ENCODE measurements at regions not wholly inside any gene's neighbourhood (a gene's known extent, or its start where the extent isn't known, plus 50 kb on each side); places are given as distances from the start of the nearest gene placed in this dataset.

DNA sequence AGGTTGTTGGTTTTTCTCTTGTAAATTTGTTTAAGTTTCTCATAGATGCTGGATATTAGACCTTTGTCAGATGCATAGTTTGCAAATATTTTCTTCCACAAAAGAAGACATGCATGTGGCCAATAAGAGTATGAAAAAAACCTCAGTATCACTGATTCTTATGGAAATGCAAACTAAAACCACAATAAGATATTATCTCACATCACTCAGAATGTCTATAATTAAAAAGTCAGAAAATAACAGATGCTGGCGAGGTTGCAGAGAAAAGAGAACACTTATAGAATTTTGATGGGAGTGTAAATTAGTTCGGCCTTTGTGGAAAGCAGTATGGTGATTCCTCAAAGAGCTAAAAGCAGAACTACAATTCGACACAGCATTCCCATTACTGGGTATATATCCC is 1355.6 kb downstream of the FAM133A start:
- no peaks in the 10 kb centered on the region for H3K36me3 Mint-ChIP-seq
- ChIA-PET CTCF (no interaction called here), POLR2A (no interaction called here)
- H3K27me3 Mint-ChIP-seq: no peaks in the 10 kb centered on the region
- no peaks in the 10 kb centered on the region for H3K36me3 ChIP-seq (ENCODE audit: control insufficient read depth in 2 of 2, extremely low read depth in 1 of 2, insufficient read depth in 1 of 2, low read length in 1 of 2)
- no peak overlapping the region for H3K27ac ChIP-seq (ENCODE audit: low read length)
- no peaks in the 10 kb centered on the region for H3K4me1 Mint-ChIP-seq
- peaks cover 0 to 4% (median 0%) of the 10 kb centered on the region in 3 donors for H3K9me3 Mint-ChIP-seq
- ATAC-seq (replicated peaks in 1 of 4): no peak
- H3K27me3 ChIP-seq (replicated peaks in 1 of 2; ENCODE audit: control insufficient read depth in 2 of 2, extremely low read depth in 1 of 2, insufficient read depth in 2 of 2, low read length in 1 of 2): no peaks in the 10 kb centered on the region
- no peaks in the 10 kb centered on the region for H3K9me3 ChIP-seq
- DNase-seq: no peak
- no peaks in the 10 kb centered on the region for H3K4me1 ChIP-seq (ENCODE audit: control insufficient read depth in 1 of 2, extremely low read depth in 1 of 2, insufficient read depth in 2 of 2, low read length in 2 of 2)
- no peak overlapping the region for H3K27ac Mint-ChIP-seq
- no peak overlapping the region for H3K4me3 ChIP-seq (ENCODE audit: control insufficient read depth in 1 of 2, extremely low read depth in 1 of 2, low read length in 1 of 2)
- no peak overlapping the region for H3K4me3 Mint-ChIP-seq
- WGBS (ENCODE audit: insufficient coverage): no CpG with 5 or more reads among the region's 3 CpGs

DNA sequence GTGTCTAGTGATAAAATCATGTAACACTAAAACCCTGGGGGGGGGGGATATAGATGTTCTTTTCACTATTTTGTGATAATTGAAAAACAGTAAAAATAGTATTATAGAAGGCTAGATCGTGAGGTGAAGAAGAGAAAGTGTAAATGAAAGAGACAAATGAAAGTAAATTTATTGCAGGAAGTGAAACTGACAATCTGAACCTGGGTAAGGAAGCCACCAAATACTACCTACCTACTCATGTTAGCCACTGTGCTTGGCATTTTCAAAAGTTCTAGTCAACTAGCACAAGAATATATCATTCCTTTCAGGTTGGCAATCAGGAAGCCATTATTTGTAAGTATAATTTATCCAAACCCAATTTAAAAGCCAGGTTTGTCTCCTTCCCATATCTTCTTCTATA is 1366.1 kb downstream of the FAM133A start:
- Histone ChIP-seq H3K36me3 (ENCODE audit: control insufficient read depth in 2 of 2, extremely low read depth in 1 of 2, insufficient read depth in 1 of 2, low read length in 1 of 2) (no peaks in the 10 kb centered on the region), H3K27me3 (replicated peaks in 1 of 2; ENCODE audit: control insufficient read depth in 2 of 2, extremely low read depth in 1 of 2, insufficient read depth in 2 of 2, low read length in 1 of 2) (no peaks in the 10 kb centered on the region), H3K4me3 (ENCODE audit: control insufficient read depth in 1 of 2, extremely low read depth in 1 of 2, low read length in 1 of 2) (no peak overlapping the region), H3K27ac (ENCODE audit: low read length) (no peak overlapping the region), H3K4me1 (ENCODE audit: control insufficient read depth in 1 of 2, extremely low read depth in 1 of 2, insufficient read depth in 2 of 2, low read length in 2 of 2) (no peaks in the 10 kb centered on the region), H3K9me3 (no peaks in the 10 kb centered on the region)
- Mint-ChIP-seq H3K4me3 (no peak overlapping the region), H3K4me1 (no peaks in the 10 kb centered on the region), H3K27ac (no peak overlapping the region), H3K9me3 (peaks cover 0 to 5% (median 0%) of the 10 kb centered on the region in 3 donors), H3K27me3 (peaks cover 0 to 5% of the 10 kb centered on the region in 2 donors), H3K36me3 (no peaks in the 10 kb centered on the region)
- DNase-seq (no peak), ATAC-seq (replicated peaks in 1 of 4) (no peak)
- ChIA-PET CTCF (no interaction called here), POLR2A (no interaction called here)
- WGBS (ENCODE audit: insufficient coverage): no CpG with 5 or more reads among the region's 1 CpG

DNA sequence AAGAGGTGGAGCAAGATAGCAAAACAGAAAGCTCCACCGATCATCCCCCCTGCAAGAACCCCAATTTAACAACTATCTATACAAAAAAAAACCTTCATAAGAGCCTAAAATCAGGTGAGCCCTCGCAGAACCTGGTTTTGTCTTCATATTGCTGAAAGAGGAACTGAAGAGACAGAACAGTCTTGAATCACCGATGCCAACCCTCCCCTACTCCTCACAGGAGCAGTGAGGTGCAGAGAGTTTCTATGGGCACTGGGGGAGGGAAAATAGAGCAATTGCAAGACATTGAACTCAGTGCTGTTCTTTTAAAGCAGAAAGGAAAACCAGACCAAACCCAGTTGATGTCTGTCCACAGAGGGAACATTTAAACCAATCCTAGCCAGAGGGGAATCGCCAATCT is 1370.3 kb downstream of the FAM133A start:
- no peaks in the 10 kb centered on the region for H3K36me3 Mint-ChIP-seq
- H3K36me3 ChIP-seq (ENCODE audit: control insufficient read depth in 2 of 2, extremely low read depth in 1 of 2, insufficient read depth in 1 of 2, low read length in 1 of 2): no peaks in the 10 kb centered on the region
- no peak overlapping the region for H3K4me3 ChIP-seq (ENCODE audit: control insufficient read depth in 1 of 2, extremely low read depth in 1 of 2, low read length in 1 of 2)
- WGBS (ENCODE audit: insufficient coverage): no CpG with 5 or more reads among the region's 4 CpGs
- H3K9me3 ChIP-seq: no peaks in the 10 kb centered on the region
- H3K27ac Mint-ChIP-seq: no peak overlapping the region
- ChIA-PET CTCF (no interaction called here), POLR2A (no interaction called here)
- H3K4me1 ChIP-seq (ENCODE audit: control insufficient read depth in 1 of 2, extremely low read depth in 1 of 2, insufficient read depth in 2 of 2, low read length in 2 of 2): no peaks in the 10 kb centered on the region
- H3K27me3 ChIP-seq (replicated peaks in 1 of 2; ENCODE audit: control insufficient read depth in 2 of 2, extremely low read depth in 1 of 2, insufficient read depth in 2 of 2, low read length in 1 of 2): no peaks in the 10 kb centered on the region
- DNase-seq: no peak
- no peak overlapping the region for H3K27ac ChIP-seq (ENCODE audit: low read length)
- H3K9me3 Mint-ChIP-seq: peaks cover 0 to 3% (median 0%) of the 10 kb centered on the region in 3 donors
- ATAC-seq (replicated peaks in 1 of 4): no peak
- H3K27me3 Mint-ChIP-seq: peaks cover 0 to 8% of the 10 kb centered on the region in 2 donors
- H3K4me1 Mint-ChIP-seq: no peaks in the 10 kb centered on the region
- H3K4me3 Mint-ChIP-seq: no peak overlapping the region

- H3K27me3 Mint-ChIP-seq: no peaks in the 10 kb centered on the region
- no peaks in the 10 kb centered on the region for H3K27me3 ChIP-seq (replicated peaks in 1 of 2; ENCODE audit: control insufficient read depth in 2 of 2, extremely low read depth in 1 of 2, insufficient read depth in 2 of 2, low read length in 1 of 2)
- H3K36me3 ChIP-seq (ENCODE audit: control insufficient read depth in 2 of 2, extremely low read depth in 1 of 2, insufficient read depth in 1 of 2, low read length in 1 of 2): no peaks in the 10 kb centered on the region
- H3K4me1 Mint-ChIP-seq: no peaks in the 10 kb centered on the region
- peaks cover 0 to 3% (median 0%) of the 10 kb centered on the region in 3 donors for H3K9me3 Mint-ChIP-seq
- WGBS (ENCODE audit: insufficient coverage): no CpG with 5 or more reads among the region's 2 CpGs
- POLR2A ChIA-PET: no interaction called here
- H3K4me1 ChIP-seq (ENCODE audit: control insufficient read depth in 1 of 2, extremely low read depth in 1 of 2, insufficient read depth in 2 of 2, low read length in 2 of 2): no peaks in the 10 kb centered on the region
- CTCF ChIA-PET: no interaction called here
- no peak for ATAC-seq (replicated peaks in 1 of 4)
- no peak overlapping the region for H3K4me3 Mint-ChIP-seq
- DNase-seq: no peak
- H3K27ac Mint-ChIP-seq: no peak overlapping the region
- no peaks in the 10 kb centered on the region for H3K9me3 ChIP-seq
- no peak overlapping the region for H3K27ac ChIP-seq (ENCODE audit: low read length)
- no peaks in the 10 kb centered on the region for H3K36me3 Mint-ChIP-seq
- H3K4me3 ChIP-seq (ENCODE audit: control insufficient read depth in 1 of 2, extremely low read depth in 1 of 2, low read length in 1 of 2): no peak overlapping the region
These were observed 1382.0 kb downstream of the FAM133A start for GRCh38 chrX:95055991-95056390.

DNA sequence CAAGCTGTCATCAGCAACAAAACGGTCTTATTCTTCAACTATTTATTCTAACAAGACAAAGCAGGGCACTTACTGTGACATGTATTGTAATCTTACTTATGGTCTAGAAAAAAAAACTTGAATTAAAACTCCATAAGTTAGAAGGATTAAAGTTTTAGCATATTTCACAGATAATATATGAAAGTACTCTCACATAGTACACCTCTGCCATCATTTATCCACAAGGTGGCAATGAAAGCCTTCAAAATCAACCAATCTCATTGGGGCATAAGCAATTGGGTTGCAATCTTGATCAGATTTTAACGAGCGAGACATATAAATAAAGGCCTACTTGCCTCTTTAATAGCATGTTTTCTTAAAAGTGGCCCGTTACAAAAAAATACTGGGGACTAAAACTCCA is 1382.9 kb downstream of the FAM133A start:
- no peaks in the 10 kb centered on the region for H3K4me1 ChIP-seq (ENCODE audit: control insufficient read depth in 1 of 2, extremely low read depth in 1 of 2, insufficient read depth in 2 of 2, low read length in 2 of 2)
- no CpG with 5 or more reads among the region's 4 CpGs for WGBS (ENCODE audit: insufficient coverage)
- no peak overlapping the region for H3K4me3 ChIP-seq (ENCODE audit: control insufficient read depth in 1 of 2, extremely low read depth in 1 of 2, low read length in 1 of 2)
- H3K36me3 ChIP-seq (ENCODE audit: control insufficient read depth in 2 of 2, extremely low read depth in 1 of 2, insufficient read depth in 1 of 2, low read length in 1 of 2): no peaks in the 10 kb centered on the region
- H3K27ac ChIP-seq (ENCODE audit: low read length): no peak overlapping the region
- no peaks in the 10 kb centered on the region for H3K9me3 ChIP-seq
- H3K4me1 Mint-ChIP-seq: no peaks in the 10 kb centered on the region
- no peak overlapping the region for H3K27ac Mint-ChIP-seq
- POLR2A ChIA-PET: no interaction called here
- CTCF ChIA-PET: no interaction called here
- no peaks in the 10 kb centered on the region for H3K36me3 Mint-ChIP-seq
- no peaks in the 10 kb centered on the region for H3K27me3 ChIP-seq (replicated peaks in 1 of 2; ENCODE audit: control insufficient read depth in 2 of 2, extremely low read depth in 1 of 2, insufficient read depth in 2 of 2, low read length in 1 of 2)
- H3K9me3 Mint-ChIP-seq: peaks cover 0 to 3% (median 0%) of the 10 kb centered on the region in 3 donors
- ATAC-seq (replicated peaks in 1 of 4) (no peak), DNase-seq (no peak)
- H3K27me3 Mint-ChIP-seq: no peaks in the 10 kb centered on the region
- H3K4me3 Mint-ChIP-seq: no peak overlapping the region

GRCh38 chrX:95057341-95057740 is 1383.3 kb downstream of the FAM133A start:
- Histone ChIP-seq H3K27me3 (replicated peaks in 1 of 2; ENCODE audit: control insufficient read depth in 2 of 2, extremely low read depth in 1 of 2, insufficient read depth in 2 of 2, low read length in 1 of 2) (no peaks in the 10 kb centered on the region), H3K4me3 (ENCODE audit: control insufficient read depth in 1 of 2, extremely low read depth in 1 of 2, low read length in 1 of 2) (no peak overlapping the region), H3K9me3 (no peaks in the 10 kb centered on the region), H3K27ac (ENCODE audit: low read length) (no peak overlapping the region), H3K36me3 (ENCODE audit: control insufficient read depth in 2 of 2, extremely low read depth in 1 of 2, insufficient read depth in 1 of 2, low read length in 1 of 2) (no peaks in the 10 kb centered on the region), H3K4me1 (ENCODE audit: control insufficient read depth in 1 of 2, extremely low read depth in 1 of 2, insufficient read depth in 2 of 2, low read length in 2 of 2) (no peaks in the 10 kb centered on the region)
- no CpG with 5 or more reads among the region's 2 CpGs for WGBS (ENCODE audit: insufficient coverage)
- H3K36me3 Mint-ChIP-seq: no peaks in the 10 kb centered on the region
- peaks cover 0 to 3% (median 0%) of the 10 kb centered on the region in 3 donors for H3K9me3 Mint-ChIP-seq
- ChIA-PET POLR2A (interaction anchor here in 1 of 2 donors (0.6 kb wide), 1 partner anchor 662 kb away, joined by 4 read pairs; no protein-coding TSS in a partner anchor), CTCF (no interaction called here)
- DNase-seq (no peak), ATAC-seq (replicated peaks in 1 of 4) (no peak)
- H3K4me1 Mint-ChIP-seq: no peaks in the 10 kb centered on the region
- no peaks in the 10 kb centered on the region for H3K27me3 Mint-ChIP-seq
- no peak overlapping the region for H3K27ac Mint-ChIP-seq
- no peak overlapping the region for H3K4me3 Mint-ChIP-seq

- Histone ChIP-seq H3K36me3 (ENCODE audit: control insufficient read depth in 2 of 2, extremely low read depth in 1 of 2, insufficient read depth in 1 of 2, low read length in 1 of 2) (no peaks in the 10 kb centered on the region), H3K4me3 (ENCODE audit: control insufficient read depth in 1 of 2, extremely low read depth in 1 of 2, low read length in 1 of 2) (no peak overlapping the region), H3K27ac (ENCODE audit: low read length) (no peak overlapping the region), H3K4me1 (ENCODE audit: control insufficient read depth in 1 of 2, extremely low read depth in 1 of 2, insufficient read depth in 2 of 2, low read length in 2 of 2) (no peaks in the 10 kb centered on the region), H3K9me3 (no peaks in the 10 kb centered on the region), H3K27me3 (replicated peaks in 1 of 2; ENCODE audit: control insufficient read depth in 2 of 2, extremely low read depth in 1 of 2, insufficient read depth in 2 of 2, low read length in 1 of 2) (no peaks in the 10 kb centered on the region)
- no peaks in the 10 kb centered on the region for H3K9me3 Mint-ChIP-seq
- ATAC-seq (replicated peaks in 1 of 4) (no peak), DNase-seq (no peak)
- H3K4me1 Mint-ChIP-seq: no peaks in the 10 kb centered on the region
- no peak overlapping the region for H3K27ac Mint-ChIP-seq
- ChIA-PET CTCF (no interaction called here), POLR2A (no interaction called here)
- no peaks in the 10 kb centered on the region for H3K27me3 Mint-ChIP-seq
- WGBS (ENCODE audit: insufficient coverage): no CpG with 5 or more reads among the region's 1 CpG
- no peaks in the 10 kb centered on the region for H3K36me3 Mint-ChIP-seq
- no peak overlapping the region for H3K4me3 Mint-ChIP-seq
These were observed 1384.8 kb downstream of the FAM133A start for GRCh38 chrX:95058815-95059214.

Measured in T-cell (primary cell).